ENCODE measurements at regions not wholly inside any gene's neighbourhood (a gene's known extent, or its start where the extent isn't known, plus 50 kb on each side); places are given as distances from the start of the nearest gene placed in this dataset.

DNA sequence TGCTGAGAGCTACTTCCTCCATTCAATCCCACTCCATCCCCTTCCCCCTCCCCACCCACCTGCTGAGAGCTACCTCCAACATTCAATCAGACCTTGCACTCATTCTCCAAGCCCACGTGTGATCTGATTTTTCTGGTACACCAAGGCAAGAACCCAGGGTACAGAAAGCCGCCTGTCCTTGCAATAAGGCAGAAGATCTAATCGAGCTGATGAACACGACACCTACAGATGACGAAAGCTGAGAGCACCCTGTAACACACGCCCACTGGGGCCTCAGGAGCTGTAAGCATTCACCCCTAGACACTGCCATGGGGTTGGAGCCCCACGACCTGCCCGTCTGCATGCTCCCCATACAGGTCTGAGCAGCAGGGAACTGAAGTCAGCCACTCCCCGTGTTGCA lies 58.3 kb downstream of the TRIML1 start:
- no peak for DNase-seq

DNA sequence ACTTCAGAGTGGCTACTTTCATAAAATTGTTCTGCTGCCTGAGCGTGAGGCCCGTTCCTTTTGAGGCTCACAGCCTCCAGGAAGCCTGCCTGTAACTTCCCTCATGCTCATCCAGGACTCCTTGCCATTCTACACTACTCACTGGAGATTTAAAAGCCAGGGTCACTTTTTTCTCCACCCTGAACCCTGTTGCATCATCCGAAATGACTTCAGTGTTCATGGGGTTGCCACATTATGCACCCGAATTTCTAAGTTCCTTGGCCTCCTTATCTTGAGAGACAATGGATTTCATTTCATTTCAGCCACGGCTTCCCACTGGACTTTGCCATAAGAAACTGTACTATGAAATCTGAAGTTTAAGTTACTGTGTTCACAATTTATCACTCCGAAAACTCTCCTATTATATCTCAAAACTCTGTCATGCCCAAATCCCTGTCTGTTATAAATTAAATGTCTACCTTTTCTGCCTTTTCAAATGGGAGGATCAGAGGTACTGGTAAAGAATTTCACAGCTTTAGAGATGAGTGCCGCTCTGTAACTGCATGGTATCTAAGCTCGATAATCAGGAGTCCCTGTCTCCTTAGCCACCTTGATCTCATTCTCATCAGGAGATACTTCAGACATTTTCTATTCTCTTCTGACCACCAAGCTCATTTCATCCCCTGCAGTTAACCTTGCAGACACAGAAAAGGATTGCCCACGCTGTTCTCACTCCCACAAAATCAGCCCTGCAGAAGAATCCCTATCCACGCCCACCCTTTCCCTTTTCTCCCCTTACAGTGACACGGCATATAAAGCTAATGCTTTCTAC lies 59.9 kb downstream of the TRIML1 start:
- no peak for DNase-seq

DNA sequence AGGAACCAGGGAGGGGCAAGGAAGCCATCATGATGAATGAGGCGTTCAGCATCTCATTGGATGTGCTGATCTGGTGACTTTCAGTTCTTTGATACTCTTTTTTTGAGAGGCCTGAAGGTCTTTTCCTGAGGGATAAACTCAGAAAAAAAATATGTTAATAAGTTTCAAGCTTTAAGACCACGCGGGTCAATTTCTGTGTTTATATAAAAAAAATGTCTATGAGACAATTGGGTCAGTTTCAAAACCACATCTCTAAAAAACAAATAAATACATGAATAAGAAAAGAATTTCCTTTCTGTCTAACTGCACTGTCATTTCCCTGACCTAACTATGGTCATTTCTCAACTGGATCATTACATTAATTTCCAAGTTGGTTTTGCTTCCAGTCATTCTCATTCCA lies 62.6 kb downstream of the TRIML1 start:
- no peak for DNase-seq

DNA sequence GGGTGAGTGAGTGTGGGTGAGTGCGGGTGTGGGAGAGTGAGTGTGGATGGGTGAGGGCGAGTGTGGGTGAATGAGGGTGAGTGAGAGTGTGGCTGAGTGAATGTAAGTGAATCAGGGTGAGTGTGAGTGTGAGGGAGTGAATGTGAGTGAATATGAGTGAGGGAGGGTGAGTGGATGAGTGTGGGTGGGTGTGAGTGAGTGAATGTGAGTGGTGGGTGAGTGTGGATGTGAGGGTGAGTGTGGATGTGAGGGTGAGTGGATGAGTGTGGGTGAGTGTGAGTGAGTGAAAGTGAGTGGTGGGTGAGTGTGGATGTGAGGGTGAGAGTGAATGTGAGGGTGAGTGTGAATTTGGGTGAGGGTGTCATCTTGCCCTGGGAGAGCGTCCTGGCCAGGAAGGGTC lies 67.5 kb downstream of the TRIML1 start:
- DNase-seq: no peak

DNA sequence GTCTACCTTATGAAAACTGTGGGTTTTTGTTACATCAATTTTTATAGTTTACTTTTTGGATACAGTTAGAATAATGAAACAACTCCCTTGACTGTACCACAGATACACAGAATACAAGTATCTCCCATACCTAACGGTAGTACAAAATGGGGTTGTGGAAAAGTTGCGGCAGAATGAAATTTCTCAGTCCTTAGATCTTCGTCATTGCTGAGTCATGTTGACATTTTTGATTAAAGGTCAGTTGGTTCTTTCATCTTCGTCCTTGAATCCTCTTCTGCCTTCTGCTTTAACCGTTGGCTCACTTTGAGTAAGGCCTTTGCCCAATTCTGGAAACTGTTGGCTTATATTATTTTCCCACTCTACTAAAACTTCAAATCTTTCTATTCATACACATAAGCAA lies 75.6 kb downstream of the TRIML1 start:
- DNase-seq: no peak

DNA sequence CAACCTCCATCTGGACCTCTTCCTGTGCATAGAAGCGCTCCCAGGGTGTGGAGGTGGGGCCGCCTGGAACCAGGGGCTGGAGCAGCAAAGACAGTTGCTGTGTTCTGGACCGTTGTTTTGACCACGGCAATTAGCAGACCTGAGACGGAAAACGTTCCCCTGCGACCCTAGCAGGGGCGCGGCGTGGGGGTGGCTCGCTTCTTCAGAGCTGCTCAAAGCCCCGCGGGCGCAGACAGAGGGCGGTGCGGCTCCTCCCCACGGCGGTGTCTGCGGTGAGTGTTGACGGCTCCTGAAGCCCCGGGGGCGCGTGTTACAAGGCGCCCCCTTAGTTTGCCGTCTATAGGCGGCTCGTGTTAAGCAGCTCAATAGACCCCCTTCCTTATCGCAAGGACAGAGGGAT lies 79.2 kb downstream of the TRIML1 start:
- no peak for DNase-seq

DNA sequence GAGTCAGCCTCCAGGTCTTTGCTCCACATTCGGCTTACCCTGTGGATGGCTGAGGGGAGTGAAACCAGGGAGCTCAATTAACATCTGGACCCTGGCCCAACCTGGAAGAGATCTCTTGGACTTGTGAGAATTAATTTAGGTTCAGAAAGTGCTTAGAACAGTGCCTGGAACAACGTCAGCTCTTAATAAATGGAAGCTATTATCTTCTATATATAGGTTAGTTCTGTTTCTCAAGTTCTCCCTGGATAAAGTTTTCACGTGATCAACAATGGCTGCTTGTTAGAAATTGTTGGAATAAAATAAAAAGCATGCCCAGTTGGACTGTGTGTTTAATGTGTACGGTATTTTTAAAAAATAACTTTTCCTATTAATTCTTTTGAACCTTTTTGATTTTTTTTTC lies 80.8 kb downstream of the TRIML1 start:
- DNase-seq: no peak

DNA sequence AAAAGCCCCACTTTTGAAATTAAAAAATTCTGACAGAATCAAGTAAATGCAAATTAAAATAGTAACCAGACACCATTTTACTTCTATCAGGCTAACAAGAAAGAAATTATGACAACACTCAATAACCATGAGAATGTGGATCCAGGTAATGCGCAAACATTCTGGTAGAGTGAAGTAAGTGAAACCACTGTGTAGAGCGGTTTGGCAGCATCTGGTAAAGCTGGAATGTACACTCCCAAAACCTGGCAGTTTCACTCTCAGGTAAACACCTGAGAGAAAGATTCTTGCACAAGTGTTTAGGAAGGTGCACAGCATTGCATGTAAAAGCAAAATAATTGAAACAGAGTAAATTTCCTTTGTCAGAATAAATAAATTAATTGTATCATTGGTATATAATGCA lies 81.8 kb downstream of the TRIML1 start:
- DNase-seq: no peak

DNA sequence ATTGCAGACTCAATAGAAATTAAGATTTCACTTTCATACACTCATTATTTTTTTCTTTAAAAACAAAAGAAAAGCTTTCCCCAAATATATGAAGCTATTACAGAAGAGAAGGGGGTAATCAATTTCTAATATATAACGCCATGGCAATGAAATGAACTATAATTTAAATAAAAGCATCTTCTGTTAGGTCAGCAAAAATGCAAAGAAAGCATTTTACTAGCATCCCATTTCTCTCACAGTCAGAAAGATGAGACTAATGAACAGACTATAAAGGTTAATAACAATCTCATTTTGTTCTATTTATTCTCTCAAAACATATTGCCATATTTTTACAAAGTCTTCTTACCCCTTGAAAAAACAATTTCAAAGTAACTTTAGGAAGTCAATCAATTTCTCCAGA lies 89.0 kb downstream of the TRIML1 start:
- no peak for DNase-seq

DNA sequence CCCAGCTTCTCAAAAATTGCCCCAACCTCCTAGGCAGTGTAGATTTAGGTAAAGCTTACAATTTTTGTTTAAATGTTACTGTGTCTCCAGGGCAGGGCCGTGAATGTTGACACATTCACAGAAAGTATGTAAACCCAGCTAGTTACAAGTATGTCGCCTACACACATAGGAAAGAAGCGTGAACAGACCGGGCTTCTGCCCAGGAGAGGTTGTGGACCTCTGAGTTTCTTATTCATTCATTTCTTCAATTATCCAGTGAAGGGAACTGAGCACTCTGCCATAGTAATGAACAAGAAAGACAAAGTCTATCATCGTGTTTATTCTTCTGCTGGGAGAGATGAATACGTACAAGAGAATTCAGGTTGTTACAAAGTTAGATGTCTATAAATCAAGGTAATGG lies 93.2 kb downstream of the TRIML1 start:
- no peak for DNase-seq

DNA sequence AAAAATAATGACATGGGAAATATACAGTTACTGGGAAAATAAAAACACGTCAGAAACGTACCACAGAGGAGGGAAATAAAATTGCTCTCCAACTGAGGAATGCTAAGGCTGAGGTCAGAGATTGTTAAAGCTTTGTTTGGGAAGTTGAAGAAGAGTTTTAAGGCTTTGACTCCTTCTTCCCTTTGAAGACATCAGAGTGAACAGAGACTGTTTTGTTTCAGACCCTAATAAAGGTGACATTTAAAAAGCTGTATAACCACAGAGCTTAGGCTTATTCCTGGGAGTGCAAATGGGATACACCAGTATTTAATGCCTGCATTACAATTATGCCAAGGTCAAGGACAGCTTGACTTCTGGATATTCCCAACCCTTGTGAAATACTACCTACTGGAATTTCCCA lies 102.8 kb downstream of the TRIML1 start:
- no peak for DNase-seq

DNA sequence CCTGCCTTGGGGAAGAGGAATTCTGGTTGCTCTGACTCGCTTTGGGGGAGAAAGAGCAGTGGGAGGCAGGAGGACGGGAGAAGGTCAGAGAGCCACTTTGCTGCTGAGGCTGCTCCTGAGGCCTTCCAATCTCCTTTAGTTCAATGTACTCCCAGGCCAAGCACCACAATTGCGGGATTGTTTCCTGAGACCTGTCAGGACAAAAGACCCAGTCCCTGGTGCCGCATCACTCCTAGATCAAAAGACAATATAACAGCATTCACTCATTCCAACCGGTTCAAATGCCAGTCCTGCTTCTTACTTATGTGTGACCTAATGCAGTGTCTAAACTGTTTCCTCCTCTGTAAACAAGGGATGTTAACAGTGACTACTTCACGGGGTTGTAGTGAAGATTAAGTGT lies 106.4 kb downstream of the TRIML1 start:
- DNase-seq: no peak

DNA sequence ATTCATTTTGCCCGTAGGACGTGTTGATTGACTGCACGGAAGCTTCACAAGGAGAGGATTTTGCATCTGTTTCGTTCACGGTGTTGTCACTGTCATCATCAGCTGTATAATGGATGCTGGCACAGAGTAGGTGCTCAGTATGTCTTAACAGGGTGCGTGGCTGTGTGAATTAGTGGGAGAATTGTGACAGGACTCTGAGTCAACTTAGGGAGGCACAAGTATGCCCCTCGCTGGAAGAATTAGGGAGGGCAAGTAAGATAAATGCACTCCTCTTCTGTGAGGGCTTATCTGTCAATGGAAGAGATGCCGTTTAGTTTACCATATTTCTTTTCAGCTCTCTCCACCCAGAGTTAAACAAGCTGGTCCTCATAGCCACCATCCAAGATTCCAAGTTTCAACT lies 107.2 kb downstream of the TRIML1 start:
- DNase-seq: no peak

DNA sequence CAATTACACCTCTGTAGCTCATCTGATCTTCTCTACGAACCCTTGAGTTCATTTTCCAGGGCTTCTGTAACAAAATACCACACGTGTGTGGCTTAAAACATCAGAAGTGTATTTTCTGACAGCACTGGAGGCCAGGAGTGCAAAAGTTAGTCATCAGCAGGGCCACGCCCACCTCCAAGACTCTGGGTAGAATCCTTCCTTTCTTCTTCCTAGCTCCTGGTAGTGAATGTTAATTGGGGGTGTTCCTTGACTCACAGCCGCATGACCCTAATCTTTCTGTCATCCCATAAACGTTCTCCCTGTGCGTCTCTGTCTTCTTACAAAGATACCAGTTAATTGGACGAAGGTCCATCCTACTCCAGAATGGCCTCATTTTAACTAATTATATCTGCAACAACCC lies 115.0 kb downstream of the TRIML1 start:
- DNase-seq: no peak

DNA sequence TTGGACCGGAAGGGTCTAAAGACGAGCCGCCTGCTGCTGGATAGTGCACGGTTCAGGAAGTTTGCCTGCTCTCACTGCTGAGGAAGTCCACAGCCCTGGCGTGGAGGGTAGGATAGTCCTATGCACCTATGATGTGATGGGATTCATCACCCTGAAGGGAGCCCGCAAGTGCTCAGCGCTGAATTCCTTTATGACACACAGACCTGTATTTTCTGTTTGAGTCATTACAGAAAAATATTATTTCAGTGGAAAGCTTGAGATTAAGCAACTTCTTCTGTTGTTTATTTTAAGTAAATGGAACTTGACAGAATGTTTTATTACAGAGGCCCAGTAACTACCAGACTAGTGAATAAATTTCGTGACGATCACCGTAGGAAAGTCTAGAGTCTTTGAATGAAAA lies 123.2 kb downstream of the TRIML1 start:
- DNase-seq: no peak

DNA sequence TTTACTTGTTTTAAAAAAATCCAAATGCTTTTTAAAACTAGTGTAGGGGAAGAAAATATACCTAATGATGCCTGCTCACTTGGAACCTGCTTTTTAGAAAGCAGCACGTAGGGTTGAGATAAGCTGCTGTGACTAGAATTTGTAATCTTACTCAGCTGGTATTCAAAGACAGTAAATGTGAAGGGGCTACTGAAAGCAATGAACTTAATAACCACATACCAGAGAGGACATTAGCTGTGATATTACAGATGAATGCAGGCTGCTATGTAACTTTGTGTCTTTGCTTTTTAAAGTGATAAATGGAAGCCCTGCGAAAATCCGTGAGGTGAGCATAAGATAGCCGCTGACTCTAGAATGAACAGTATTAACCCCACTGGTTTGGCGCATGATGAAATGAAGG lies 124.1 kb downstream of the TRIML1 start:
- no peak for DNase-seq

DNA sequence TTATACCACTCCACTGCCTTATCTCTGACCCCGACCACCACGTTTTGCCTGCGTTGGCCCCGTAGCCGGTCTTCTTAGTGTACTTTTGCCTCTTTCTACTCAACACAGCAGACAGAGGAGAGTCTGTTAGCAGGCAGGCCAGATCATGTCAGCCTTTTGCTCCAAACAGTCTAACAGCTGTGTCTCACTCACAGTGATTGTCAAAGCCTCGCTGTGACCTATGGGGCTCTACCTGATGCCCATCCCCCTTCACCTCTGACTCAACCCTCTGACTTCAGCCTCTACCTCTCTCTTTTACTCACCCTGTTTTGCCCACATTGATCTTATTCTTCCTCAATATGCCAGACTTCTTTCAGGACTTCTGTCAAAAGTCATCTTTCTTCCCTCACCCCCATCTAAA lies 127.1 kb downstream of the TRIML1 start:
- no peak for DNase-seq

DNA sequence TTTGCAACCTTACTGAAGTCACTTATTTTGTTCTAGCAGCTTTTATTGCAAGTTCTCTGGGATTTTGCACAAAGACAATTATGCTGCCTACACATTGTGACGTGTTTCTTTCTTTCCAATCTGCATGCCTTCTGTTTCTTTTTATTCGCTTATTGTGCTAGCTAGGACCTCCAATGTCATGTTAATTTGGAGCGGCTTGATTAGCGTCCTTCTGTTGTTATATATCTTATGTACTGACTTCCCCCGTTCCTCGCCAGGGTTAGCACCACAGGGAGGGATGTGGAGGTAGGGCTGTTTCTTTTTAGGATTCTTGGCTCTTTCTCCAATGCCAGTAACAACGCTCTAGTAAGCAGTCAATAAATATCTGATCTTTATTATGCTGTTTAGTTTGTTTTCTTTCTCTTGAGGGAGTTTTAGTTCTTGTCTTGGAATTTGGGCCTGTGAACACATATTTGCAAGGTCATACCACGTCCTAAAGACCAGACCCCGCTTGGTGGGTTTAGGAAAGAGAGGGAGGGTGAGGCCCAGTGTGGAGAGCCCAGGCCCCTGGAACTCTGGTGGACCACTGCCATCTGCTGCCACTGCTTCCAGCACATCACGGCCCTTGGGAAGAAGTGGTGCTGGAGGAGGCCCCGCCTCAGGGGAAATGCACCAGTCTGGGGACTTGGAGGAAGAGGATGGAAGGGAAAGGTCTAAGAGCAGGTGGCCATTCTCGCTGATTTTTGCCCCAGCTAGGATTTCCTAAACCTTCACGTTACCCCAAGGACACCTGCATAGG lies 129.1 kb downstream of the TRIML1 start:
- no peak for DNase-seq

DNA sequence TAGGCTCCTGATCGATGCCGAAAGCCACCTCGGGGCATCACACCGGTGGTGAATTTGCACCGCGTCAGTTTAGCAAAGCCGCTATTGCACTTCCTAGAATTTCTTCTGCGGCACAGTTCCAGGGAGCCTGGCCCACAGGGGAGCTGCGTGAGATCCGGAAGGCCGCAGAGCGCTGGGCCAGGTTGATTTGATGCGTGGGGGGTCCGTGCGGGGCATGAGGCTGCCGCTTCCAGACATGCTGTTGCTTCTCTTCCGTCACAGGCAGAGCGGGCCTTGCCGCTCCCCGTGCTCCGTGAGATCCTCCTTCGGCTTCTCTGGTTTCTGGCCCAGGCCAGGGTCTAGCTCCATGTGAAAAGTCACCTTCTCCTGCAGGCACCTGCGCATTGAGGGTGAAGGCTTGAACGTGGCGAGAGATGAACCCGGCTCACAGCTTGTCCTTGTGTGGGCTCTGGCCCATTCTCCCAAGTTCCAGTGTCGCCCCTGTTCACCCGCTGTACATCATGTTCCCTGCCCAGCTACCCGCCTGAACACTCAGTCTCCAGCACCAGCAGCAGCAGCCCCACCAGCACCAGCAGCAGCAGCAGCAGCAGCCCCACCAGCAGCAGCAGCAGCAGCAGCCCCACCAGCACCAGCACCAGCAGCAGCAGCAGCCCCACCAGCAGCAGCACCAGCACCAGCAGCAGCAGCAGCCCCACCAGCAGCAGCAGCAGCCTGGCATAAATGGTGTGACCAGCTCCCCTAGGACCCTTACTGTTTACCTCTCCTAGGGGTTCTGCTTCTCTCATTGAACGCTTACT lies 131.2 kb downstream of the TRIML1 start:
- DNase-seq: no peak

DNA sequence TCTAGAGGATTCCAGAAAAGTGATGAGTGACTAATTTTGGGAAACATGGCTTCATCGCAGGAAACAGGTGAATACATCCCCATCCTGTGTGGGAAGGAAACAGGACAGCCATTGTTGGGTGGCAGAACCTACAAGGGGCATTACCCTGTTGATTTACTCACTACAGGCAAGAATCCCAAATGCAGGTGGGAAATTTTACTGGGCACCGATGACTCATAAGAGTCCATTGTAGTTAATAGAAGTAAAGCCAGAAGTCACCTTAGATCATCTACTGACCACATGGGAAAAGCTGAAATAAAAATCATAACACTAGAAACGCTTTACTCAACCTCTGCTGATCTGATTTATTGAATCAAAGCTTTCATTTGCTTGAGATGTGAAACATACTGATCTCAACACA lies 136.4 kb downstream of the TRIML1 start:
- no peak for DNase-seq

DNA sequence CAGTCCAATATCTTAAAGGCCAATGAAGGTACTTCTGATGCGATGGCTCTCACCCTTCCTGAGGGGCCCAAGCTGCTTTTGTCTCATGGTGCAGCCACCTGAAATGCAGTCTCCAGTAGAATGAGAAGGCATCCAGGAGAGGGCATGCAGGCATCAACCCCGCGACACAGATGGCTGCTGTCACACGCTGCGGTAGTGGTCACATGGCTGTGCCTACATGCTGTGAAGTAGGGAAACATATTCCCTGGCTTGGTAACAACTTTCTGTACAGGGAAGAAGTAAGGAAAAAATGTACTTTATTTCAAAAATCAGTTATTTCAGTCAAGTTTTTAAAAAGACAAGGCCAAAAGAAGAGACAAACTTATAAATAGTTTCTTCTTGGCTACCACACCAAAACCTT lies 139.9 kb downstream of the TRIML1 start:
- DNase-seq: no peak

DNA sequence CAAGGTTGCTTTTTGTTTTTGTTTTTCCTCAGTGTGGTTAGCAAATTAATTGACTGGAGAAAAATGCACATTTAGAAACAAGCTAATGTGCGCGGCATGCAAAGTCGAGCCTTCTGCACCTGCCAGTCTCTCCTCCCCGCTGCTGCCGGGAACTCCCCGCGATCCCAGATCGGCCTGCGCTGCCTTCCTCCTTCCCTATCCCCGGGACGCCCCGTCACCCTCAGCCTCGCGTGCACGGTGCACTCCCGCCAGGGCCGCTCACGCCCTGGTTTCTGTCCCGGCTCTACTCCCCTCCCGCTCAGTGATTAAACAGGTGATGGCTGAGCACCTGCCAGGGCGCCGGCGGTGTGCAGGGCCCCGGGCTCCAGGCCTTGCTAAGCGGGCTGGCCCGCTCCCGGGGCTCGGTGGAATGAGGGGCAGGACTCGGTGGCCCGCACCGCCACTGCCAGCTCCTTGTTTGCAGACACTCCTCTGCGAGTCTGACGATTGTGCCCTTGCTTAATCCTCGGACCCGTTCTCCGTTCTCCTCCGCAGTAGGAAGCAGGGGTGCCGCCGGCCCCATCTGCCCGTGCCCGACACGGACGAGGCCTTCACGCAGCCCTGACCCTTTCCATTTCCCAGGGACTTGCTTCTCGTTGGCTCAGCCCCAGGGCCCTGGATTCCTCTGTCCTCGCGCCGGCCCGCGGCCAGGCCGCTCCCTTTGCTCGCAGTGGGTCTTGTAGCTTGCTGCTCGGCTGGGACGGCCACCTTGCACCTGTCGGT lies 143.4 kb downstream of the TRIML1 start:
- DNase-seq: no peak
